ENCODE measurements at regions not wholly inside any gene's neighbourhood (a gene's known extent, or its start where the extent isn't known, plus 50 kb on each side); places are given as distances from the start of the nearest gene placed in this dataset.

GRCh38 chr9:108167136-108167900 is 677.7 kb upstream of the KLF4 start:
- DNase-seq: no peak

DNA sequence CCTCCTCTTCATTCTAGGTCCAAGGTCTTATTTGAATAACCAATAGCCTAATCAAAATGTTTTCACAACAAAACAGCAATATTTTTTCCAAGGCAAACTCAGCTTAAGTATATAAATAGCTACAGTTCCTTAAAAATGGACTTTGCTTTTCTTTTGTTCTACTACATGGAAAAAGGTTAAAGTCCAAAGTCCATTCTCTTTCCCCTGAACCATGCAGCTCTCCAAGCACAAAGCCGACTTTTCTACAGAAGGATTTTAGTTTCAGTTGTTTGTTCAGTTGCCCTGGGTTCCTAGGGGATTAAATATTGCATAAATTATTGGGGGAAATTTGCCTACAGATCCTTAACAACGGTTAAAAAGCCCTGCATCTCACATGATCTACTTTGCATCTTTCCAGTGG is 677.0 kb upstream of the KLF4 start:
- no peak for DNase-seq

GRCh38 chr9:108163321-108164005 is 673.9 kb upstream of the KLF4 start:
- no peak for DNase-seq

- DNase-seq: no peak
Measured at GRCh38 chr9:108162664-108163063, 673.1 kb upstream of the KLF4 start.

DNA sequence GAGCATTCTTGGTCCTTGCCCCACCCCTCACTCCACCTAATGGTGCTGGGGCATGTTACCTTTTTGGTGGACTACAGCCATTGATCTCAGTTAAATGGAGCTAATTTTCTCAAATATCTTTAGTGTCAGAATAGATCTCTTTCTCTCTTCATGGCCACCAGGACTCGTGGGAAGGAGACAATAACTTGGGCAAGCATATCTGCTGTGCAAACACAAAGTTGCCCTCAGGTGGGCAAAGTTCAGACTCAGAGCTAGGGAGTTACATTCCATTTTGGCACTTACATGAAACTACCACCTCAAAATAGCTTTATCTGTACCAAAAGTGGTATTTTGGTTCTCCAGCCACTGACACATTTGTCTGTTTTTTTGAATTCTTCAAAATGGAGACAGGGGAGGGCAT is 671.9 kb upstream of the KLF4 start:
- DNase-seq: no peak

GRCh38 chr9:108160706-108161355 is 671.3 kb upstream of the KLF4 start:
- no peak for DNase-seq

DNA sequence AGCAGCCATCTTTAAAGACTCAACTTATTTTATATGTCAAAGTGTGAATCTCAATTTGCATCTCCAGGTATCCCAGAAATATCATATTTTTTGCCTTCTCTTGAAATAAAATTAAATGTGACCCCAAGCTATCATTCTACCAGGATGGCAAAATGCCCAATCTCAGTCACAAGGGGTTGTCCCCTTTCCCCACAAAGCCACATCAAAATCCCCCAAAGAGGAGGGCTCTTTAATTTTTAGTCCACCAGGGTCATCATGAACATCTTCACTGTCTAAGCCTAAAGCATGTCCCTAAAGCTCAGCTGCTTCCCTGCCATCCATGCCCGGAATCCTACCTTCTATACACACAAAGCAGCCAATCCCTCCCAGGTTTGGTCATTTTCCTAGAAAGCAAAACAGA is 670.5 kb upstream of the KLF4 start:
- DNase-seq: no peak

DNA sequence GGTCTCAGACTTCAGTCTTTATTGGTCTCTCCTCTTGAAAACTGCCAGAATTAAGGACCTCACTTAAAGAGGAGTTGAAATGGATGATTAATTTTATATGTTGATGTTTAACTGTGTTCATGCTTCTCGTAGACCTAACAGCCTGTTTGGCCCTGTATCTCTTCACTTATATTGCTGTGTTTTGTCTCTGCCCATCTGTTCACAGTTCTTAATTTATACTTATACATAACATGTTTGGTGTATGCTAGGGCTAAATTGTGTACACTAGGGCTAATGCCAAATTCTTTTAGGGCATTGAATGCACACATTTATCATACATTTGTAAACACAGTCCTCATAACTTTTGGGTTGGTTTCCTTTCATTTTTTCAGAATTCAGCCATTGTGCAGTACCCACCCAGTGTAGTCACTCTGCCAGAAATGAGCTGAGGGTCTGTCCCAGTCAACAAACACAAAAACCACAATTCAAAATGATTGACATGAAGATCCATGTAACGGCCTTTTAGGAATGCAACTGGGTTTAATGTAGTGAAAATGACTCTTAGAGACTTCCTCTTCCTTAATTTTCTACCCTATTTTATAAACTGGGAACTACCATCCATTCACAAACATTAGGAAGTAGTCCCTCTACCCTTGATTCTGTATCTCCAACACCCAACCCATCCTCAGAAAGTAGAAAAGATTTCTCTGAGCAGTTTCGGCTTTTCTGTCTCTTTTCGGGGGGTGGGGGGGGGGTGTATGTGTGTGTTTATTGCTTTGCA is 668.8 kb upstream of the KLF4 start:
- no peak for DNase-seq

DNA sequence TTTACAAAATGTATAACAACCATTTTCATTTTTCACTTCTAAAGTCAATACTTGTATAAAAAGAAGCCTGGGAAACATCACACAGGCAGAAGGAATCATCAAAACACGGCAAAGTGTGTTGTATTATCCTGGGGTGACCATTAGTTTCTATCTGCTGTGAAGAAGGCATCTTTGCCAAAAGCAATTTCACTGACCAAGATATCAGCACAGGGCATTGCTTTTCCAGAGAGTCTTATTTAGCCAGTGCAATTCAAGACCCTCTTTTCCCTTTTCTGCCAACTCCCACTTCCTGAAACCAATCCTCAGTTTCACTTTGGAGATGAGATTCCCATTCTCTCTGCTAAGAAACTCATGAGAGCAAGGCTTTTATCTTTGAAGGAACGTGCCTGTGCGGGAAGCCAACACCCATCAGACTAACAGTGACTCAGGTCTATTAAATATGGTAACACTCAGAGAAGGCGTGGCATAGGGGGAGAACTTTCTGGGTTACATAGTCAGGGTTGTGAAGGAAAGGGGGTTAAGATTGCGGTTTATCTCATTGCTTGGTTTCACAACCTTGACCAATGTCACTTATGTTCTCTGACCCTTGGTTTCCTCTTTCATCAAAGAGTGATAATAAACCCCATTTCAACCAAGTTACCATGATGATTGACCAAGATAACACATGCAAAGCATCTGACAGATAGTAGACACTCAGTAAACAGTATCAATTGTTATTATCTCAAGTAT is 666.9 kb upstream of the KLF4 start:
- no peak for DNase-seq

- no peak for DNase-seq
Measured at GRCh38 chr9:108153416-108153815, 663.8 kb upstream of the KLF4 start.

DNA sequence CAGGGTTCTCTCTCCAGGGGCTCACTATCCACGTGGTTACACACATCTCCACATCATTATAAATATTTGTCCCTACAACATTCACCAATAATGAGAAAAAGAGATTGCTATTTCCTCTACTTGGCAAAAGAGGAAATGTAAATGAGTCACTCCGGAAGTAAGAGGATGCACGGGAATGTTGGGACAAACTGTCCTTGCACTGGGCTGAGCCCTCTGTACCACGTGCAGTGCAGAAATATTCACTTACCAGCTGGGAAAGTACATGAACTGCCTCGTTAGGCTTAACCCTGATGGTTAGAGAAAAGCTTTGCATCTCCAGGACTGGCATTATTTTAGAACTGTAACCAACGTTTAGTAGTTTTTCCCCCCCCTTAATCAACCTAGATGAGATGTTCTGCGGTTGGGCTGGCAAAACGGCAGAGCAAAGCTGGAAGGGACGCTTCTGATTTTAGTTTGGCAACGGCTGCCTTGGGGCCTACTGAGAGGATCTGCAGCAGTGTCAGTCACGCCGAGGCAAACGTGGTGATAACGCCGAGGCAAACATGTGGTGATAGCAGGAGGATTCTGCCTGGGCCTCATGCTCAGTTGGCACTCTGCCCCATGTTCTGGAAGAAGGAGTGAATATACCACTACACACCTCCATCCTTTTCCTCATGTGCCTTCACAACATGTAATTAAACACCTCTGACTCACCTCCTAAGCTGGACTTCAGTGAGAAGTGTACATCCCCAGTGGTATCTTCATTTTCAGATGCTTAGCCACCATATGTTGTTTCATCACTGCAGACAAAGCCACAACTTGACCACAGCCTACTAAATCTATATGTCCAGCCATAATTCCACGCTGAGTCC is 661.4 kb upstream of the KLF4 start:
- no peak for DNase-seq

DNA sequence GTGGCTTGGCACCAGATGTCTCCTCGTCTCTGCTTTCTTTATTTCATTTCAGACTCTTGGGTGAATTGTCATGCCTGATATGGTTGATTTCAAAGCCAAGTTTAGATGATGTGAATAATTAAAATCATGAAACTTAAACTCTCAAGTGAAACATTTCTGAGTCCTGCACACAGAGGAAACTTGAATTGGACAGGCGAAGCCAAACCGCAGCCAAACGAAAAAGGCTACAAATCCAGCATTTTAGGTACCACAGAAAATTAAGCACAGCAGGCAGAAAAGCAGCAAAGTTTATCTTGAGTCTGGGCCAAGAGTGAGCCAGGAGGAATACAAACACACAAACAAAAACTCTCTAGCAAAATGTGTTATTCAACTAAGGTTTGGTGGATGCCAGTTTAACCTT is 659.8 kb upstream of the KLF4 start:
- no peak for DNase-seq

- peak; percentile 78 for DNase-seq
Measured at GRCh38 chr9:108142504-108143201, 653.1 kb upstream of the KLF4 start.

GRCh38 chr9:108142142-108142503 is 652.6 kb upstream of the KLF4 start:
- DNase-seq: no peak

DNA sequence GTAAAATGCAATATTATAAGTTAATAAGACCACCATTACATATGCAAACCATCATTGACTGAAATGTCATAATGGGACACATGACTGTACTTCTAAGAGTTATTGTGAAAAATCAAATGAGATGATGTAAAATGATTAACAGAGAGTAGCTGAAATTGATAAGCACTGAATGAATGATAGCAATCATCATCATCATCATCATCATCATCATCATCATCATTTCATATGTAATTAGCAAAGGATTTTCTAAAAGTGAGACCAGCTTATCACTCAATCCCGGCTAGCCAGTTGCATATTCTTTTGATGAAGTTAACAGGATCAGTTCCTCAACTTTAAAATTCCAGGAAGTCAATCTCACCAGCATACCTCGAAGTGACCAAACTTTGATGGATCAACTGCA is 650.3 kb upstream of the KLF4 start:
- no peak for DNase-seq

- no peak for DNase-seq
Measured at GRCh38 chr9:108138516-108138915, 648.9 kb upstream of the KLF4 start.

GRCh38 chr9:108136656-108137055 is 647.1 kb upstream of the KLF4 start:
- DNase-seq: no peak

DNA sequence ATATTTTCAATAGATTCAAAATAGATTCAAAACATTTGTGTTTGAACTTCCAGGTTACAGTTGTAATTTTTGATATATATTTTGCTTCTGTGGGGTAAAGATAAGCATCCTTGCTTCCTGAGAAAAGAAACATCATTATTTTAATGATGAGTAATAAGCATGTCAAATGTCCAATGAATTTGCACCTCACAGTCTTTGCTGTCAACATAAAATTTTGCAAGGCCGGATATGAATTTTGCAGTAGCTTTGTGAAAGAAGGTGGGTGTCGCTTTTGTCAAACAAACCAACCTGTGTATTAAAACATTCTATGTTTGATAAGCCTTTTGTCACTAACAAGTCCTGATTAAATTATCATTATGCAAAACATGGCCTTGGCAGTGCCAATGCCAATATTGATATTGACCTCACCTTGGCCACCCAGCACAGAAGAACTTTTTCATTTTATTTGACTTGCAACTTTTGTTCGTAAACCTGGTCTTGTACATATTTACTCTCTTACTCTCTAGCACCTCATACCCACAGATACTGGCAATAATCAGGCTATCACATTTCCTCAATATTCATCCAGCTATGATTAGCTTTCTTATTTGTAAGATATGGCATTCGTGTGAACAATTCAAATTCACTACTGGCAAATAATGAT is 645.0 kb upstream of the KLF4 start:
- no peak for DNase-seq

- no peak for DNase-seq
Measured at GRCh38 chr9:108133680-108134079, 644.1 kb upstream of the KLF4 start.

- no peak for DNase-seq
Measured at GRCh38 chr9:108133101-108133500, 643.5 kb upstream of the KLF4 start.

GRCh38 chr9:108130905-108131304 is 641.3 kb upstream of the KLF4 start:
- DNase-seq: no peak

Data from retina (tissue), 1 donor.